ENCODE measurements at regions not wholly inside any gene's neighbourhood (a gene's known extent, or its start where the extent isn't known, plus 50 kb on each side); places are given as distances from the start of the nearest gene placed in this dataset.

DNA sequence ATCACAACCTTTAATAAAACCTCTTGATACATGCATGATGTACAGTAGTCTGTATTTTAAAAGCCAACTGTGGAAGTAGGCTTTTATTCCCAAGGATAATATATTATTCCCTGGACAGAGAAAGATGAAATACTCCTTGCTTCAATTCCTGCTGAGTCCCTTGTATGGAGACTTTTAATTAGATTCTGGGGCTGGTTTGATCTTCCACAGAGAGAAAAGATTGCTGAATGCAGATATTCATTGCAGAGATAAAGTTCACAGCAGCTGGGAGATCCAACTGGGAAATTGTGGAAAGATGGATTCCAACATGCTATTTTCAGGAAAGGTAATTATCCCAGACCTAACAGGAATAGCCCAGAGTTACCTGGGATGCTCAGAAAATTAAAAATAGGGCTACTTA lies 607.0 kb upstream of the HS6ST1 start (continued):
- TF ChIP-seq, protein P1, sequence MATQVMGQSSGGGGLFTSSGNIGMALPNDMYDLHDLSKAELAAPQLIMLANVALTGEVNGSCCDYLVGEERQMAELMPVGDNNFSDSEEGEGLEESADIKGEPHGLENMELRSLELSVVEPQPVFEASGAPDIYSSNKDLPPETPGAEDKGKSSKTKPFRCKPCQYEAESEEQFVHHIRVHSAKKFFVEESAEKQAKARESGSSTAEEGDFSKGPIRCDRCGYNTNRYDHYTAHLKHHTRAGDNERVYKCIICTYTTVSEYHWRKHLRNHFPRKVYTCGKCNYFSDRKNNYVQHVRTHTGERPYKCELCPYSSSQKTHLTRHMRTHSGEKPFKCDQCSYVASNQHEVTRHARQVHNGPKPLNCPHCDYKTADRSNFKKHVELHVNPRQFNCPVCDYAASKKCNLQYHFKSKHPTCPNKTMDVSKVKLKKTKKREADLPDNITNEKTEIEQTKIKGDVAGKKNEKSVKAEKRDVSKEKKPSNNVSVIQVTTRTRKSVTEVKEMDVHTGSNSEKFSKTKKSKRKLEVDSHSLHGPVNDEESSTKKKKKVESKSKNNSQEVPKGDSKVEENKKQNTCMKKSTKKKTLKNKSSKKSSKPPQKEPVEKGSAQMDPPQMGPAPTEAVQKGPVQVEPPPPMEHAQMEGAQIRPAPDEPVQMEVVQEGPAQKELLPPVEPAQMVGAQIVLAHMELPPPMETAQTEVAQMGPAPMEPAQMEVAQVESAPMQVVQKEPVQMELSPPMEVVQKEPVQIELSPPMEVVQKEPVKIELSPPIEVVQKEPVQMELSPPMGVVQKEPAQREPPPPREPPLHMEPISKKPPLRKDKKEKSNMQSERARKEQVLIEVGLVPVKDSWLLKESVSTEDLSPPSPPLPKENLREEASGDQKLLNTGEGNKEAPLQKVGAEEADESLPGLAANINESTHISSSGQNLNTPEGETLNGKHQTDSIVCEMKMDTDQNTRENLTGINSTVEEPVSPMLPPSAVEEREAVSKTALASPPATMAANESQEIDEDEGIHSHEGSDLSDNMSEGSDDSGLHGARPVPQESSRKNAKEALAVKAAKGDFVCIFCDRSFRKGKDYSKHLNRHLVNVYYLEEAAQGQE (IDR thresholded peaks at IDR 0.05; ENCODE audit: borderline replicate concordance): no peak
- TF ChIP-seq, protein P1 (CRISPR knock-in tag; IDR thresholded peaks at IDR 0.05; ENCODE audit: low read depth): no peak
- TF ChIP-seq ZNF175 (CRISPR knock-in tag; IDR thresholded peaks at IDR 0.05; ENCODE audit: low read depth) (no peak), CBX8 (IDR thresholded peaks at IDR 0.05; ENCODE audit: borderline replicate concordance, extremely low read depth, low read depth, low read length, poor library complexity, severe bottlenecking) (no peak), JUN (IDR thresholded peaks at IDR 0.05; ENCODE audit: borderline replicate concordance, low read depth, low read length) (no peak), JUN (CRISPR knock-in tag; IDR thresholded peaks at IDR 0.05; ENCODE audit: borderline replicate concordance) (no peak), SRSF3 (IDR thresholded peaks at IDR 0.05; ENCODE audit: insufficient read depth, low read length) (no peak), ETV1 (tag; conservative IDR thresholded peaks at IDR 0.05; ENCODE audit: low read depth) (no peak)
